HG02610 (cell line): ENCODE measurements at regions not wholly inside any gene's neighbourhood (a gene's known extent, or its start where the extent isn't known, plus 50 kb on each side); places are given as distances from the start of the nearest gene placed in this dataset.
"Not testable (repeated sequence)": the region's sequence is repeated elsewhere in the genome, so short reads cannot be mapped to it uniquely, and the experiment has no call there.

Experiments used
- ATAC-seq: cut with Tn5 transposase; IDR thresholded peaks from one replicate; pipeline ENCODE4 v1.9.1; 2021; ENCODE audit warnings: mild to moderate bottlenecking, moderate library complexity; ENCODE audit not compliant: unreplicated experiment

- no peak for ATAC-seq
These were observed 96.1 kb upstream of the IFNG-AS1 start for GRCh38 chr12:67893022-67893580.

- not testable (repeated sequence) for ATAC-seq
These were observed 88.8 kb upstream of the IFNG-AS1 start for GRCh38 chr12:67900418-67900817.

GRCh38 chr12:67909091-67909531 is 80.1 kb upstream of the IFNG-AS1 start:
- ATAC-seq, result no peak

- no peak for ATAC-seq
These were observed 79.6 kb upstream of the IFNG-AS1 start for GRCh38 chr12:67909681-67910080.

- ATAC-seq, result no peak
These were observed 78.6 kb upstream of the IFNG-AS1 start for GRCh38 chr12:67910360-67911274.

GRCh38 chr12:67911275-67911600 is 78.0 kb upstream of the IFNG-AS1 start:
- ATAC-seq, result no peak

- no peak for ATAC-seq
These were observed 77.5 kb upstream of the IFNG-AS1 start for GRCh38 chr12:67911789-67912188.

- no peak for ATAC-seq
These were observed 73.9 kb upstream of the IFNG-AS1 start for GRCh38 chr12:67915335-67915851.

- ATAC-seq, result no peak
These were observed 72.8 kb upstream of the IFNG-AS1 start for GRCh38 chr12:67916266-67916970.

GRCh38 chr12:67917811-67918210 is 71.4 kb upstream of the IFNG-AS1 start:
- no peak for ATAC-seq

GRCh38 chr12:67918441-67918840 is 70.8 kb upstream of the IFNG-AS1 start:
- no peak for ATAC-seq

- ATAC-seq, result no peak
These were observed 69.8 kb upstream of the IFNG-AS1 start for GRCh38 chr12:67919406-67919805.

GRCh38 chr12:67920413-67920812 is 68.8 kb upstream of the IFNG-AS1 start:
- no peak for ATAC-seq

- ATAC-seq, result no peak
These were observed 68.0 kb upstream of the IFNG-AS1 start for GRCh38 chr12:67921286-67921685.

- ATAC-seq, result no peak
These were observed 67.0 kb upstream of the IFNG-AS1 start for GRCh38 chr12:67922245-67922644.

GRCh38 chr12:67925077-67925476 is 64.2 kb upstream of the IFNG-AS1 start:
- ATAC-seq, result no peak

GRCh38 chr12:67925552-67925951 is 63.7 kb upstream of the IFNG-AS1 start:
- no peak for ATAC-seq

- ATAC-seq, result no peak
These were observed 63.2 kb upstream of the IFNG-AS1 start for GRCh38 chr12:67926063-67926462.

- no peak for ATAC-seq
These were observed 61.9 kb upstream of the IFNG-AS1 start for GRCh38 chr12:67927324-67927723.

- ATAC-seq, result no peak
These were observed 61.4 kb upstream of the IFNG-AS1 start for GRCh38 chr12:67927815-67928214.

GRCh38 chr12:67928621-67929383 is 60.4 kb upstream of the IFNG-AS1 start:
- ATAC-seq, result no peak
